Midbrain (tissue), 1 donor: ENCODE measurements at regions not wholly inside any gene's neighbourhood (a gene's known extent, or its start where the extent isn't known, plus 50 kb on each side); places are given as distances from the start of the nearest gene placed in this dataset.

Source experiments
- DNase-seq: peaks from one replicate; lab custom pipeline; 2025; lab: John Stamatoyannopoulos, UW

- DNase-seq = no peak
These were observed 188.7 kb upstream of the CEP162 start for GRCh38 chr6:84416043-84416657.

GRCh38 chr6:84415517-84415916, 188.1 kb upstream of the CEP162 start:
- no peak for DNase-seq

GRCh38 chr6:84415068-84415467, 187.6 kb upstream of the CEP162 start:
- DNase-seq = no peak

GRCh38 chr6:84414531-84414930, 187.1 kb upstream of the CEP162 start:
- DNase-seq = no peak

GRCh38 chr6:84411060-84411629, 183.7 kb upstream of the CEP162 start:
- no peak for DNase-seq

GRCh38 chr6:84409911-84410310, 182.5 kb upstream of the CEP162 start:
- DNase-seq = no peak

- DNase-seq = no peak
These were observed 180.6 kb upstream of the CEP162 start for GRCh38 chr6:84408028-84408427.

- DNase-seq = no peak
These were observed 176.1 kb upstream of the CEP162 start for GRCh38 chr6:84403545-84403944.

GRCh38 chr6:84399003-84399402, 171.6 kb upstream of the CEP162 start:
- no peak for DNase-seq

- no peak for DNase-seq
These were observed 164.8 kb upstream of the CEP162 start for GRCh38 chr6:84392261-84392660.

- DNase-seq = no peak
These were observed 163.4 kb upstream of the CEP162 start for GRCh38 chr6:84390851-84391250.

GRCh38 chr6:84390334-84390733, 162.9 kb upstream of the CEP162 start:
- DNase-seq = no peak

- DNase-seq = no peak
These were observed 151.7 kb upstream of the CEP162 start for GRCh38 chr6:84379142-84379541.

GRCh38 chr6:84372290-84372689, 144.8 kb upstream of the CEP162 start:
- DNase-seq = no peak

GRCh38 chr6:84371681-84372080, 144.2 kb upstream of the CEP162 start:
- DNase-seq = no peak

GRCh38 chr6:84362193-84362821, 134.9 kb upstream of the CEP162 start:
- DNase-seq = no peak

- DNase-seq = no peak
These were observed 134.1 kb upstream of the CEP162 start for GRCh38 chr6:84361372-84362192.

GRCh38 chr6:84360039-84360438, 132.6 kb upstream of the CEP162 start:
- no peak for DNase-seq

- no peak for DNase-seq
These were observed 131.1 kb upstream of the CEP162 start for GRCh38 chr6:84358581-84358980.

- no peak for DNase-seq
These were observed 130.2 kb upstream of the CEP162 start for GRCh38 chr6:84357631-84358030.

GRCh38 chr6:84356907-84357306, 129.5 kb upstream of the CEP162 start:
- no peak for DNase-seq

GRCh38 chr6:84353459-84354423, 126.3 kb upstream of the CEP162 start:
- no peak for DNase-seq
